Keratinocyte (primary cell): ENCODE measurements at regions not wholly inside any gene's neighbourhood (a gene's known extent, or its start where the extent isn't known, plus 50 kb on each side); places are given as distances from the start of the nearest gene placed in this dataset.

ENCODE experiments used
- CTCF ChIP-seq, 3 experiments: IDR thresholded peaks in 1 of 3; conservative IDR thresholded peaks in 1 of 3; optimal IDR thresholded peaks in 1 of 3; 2 replicates in 2 of 3; 3 replicates in 1 of 3; pipeline versions ENCODE3 to v1.5.1; 2011; ENCODE audit warnings: low read length in 3 of 3, mild to moderate bottlenecking in 3 of 3, moderate library complexity in 2 of 3, control low read depth in 1 of 3, inconsistent platforms in 1 of 3; ENCODE audit not compliant: insufficient read depth in 2 of 3; ENCODE audit errors: extremely low read depth in 1 of 3
- EZH2 ChIP-seq: IDR thresholded peaks from one replicate; pipeline ENCODE4 v1.6.1; 2012; ENCODE audit warnings: inconsistent platforms, mild to moderate bottlenecking, low read length, moderate library complexity

GRCh38 chr2:155162494-155162893 is 464.0 kb downstream of the KCNJ3 start:
- TF ChIP-seq CTCF (optimal IDR thresholded peaks at IDR 0.05 in 1 of 3, IDR thresholded peaks at IDR 0.05 in 1 of 3, conservative IDR thresholded peaks at IDR 0.05 in 1 of 3; ENCODE audit: extremely low read depth in 1 of 3, insufficient read depth in 2 of 3, low read length in 3 of 3) (no peak), EZH2 (no peak)
